Gastroesophageal sphincter (tissue), 3 donors: ENCODE measurements at regions not wholly inside any gene's neighbourhood (a gene's known extent, or its start where the extent isn't known, plus 50 kb on each side); places are given as distances from the start of the nearest gene placed in this dataset.

ENCODE experiments used
- EP300 ChIP-seq: sonication (generic); formaldehyde crosslinking; IDR thresholded peaks from one replicate; pipeline ENCODE4 v1.6.1; 2017; ENCODE audit warnings: antibody characterized with exemption, mild to moderate bottlenecking
- POLR2A ChIP-seq, 2 donors: fragments of 450-650 bp; IDR thresholded peaks; one replicate each; pipeline ENCODE4 v1.6.1; 2017; ENCODE audit warnings: antibody characterized with exemption in 2 of 2, mild to moderate bottlenecking in 2 of 2, moderate library complexity in 1 of 2
- TF ChIP-seq, protein P1 (sequence below), 4 experiments: fragments of 200-600 bp in 2 of 4; fragments of 450-650 bp in 2 of 4; sonication (generic) in 1 of 4; IDR thresholded peaks; one replicate each; pipeline ENCODE4 v1.5.1; 2017 to 2019; ENCODE audit warnings: antibody characterized with exemption in 4 of 4, mild to moderate bottlenecking in 2 of 4, moderate library complexity in 2 of 4

DNA sequence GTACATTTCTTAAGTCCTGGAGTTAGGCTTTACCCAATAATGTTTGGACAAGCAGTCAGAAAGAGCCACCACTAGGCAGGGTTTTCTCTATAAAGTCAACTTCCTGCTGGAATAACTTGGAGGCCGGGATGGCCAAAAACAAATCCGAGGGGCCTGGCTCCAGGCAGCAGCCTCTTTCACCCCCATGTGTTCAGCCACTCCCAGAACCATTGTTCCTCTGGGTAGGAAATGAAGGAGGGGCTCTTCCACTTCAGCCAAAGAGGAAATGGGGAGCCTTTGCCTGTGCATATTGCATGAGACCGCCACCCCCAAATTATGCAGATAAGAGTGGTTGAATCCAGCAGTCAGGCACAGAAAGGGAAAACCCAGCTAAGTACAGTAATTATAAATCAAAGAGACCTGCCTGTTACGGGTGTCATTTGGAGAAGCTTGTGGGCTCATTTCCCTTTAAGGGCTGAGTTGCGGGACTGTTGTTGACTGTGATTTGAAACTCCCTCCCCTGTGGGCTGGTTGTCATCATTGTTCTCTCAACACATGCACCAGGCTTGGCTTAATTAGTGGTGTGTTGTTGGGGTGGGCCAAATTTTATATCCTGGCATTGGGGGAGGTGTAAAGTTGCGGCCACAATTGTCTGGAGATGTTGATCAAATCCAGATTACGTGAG lies 212.8 kb upstream of the SOX11 start:
- TF ChIP-seq, protein P1, sequence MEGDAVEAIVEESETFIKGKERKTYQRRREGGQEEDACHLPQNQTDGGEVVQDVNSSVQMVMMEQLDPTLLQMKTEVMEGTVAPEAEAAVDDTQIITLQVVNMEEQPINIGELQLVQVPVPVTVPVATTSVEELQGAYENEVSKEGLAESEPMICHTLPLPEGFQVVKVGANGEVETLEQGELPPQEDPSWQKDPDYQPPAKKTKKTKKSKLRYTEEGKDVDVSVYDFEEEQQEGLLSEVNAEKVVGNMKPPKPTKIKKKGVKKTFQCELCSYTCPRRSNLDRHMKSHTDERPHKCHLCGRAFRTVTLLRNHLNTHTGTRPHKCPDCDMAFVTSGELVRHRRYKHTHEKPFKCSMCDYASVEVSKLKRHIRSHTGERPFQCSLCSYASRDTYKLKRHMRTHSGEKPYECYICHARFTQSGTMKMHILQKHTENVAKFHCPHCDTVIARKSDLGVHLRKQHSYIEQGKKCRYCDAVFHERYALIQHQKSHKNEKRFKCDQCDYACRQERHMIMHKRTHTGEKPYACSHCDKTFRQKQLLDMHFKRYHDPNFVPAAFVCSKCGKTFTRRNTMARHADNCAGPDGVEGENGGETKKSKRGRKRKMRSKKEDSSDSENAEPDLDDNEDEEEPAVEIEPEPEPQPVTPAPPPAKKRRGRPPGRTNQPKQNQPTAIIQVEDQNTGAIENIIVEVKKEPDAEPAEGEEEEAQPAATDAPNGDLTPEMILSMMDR (IDR thresholded peaks at IDR 0.05), result no peak
- TF ChIP-seq POLR2A (IDR thresholded peaks at IDR 0.05) (no peak), EP300 (no peak)
